Endothelial cell of umbilical vein (primary cell): ENCODE measurements at regions not wholly inside any gene's neighbourhood (a gene's known extent, or its start where the extent isn't known, plus 50 kb on each side); places are given as distances from the start of the nearest gene placed in this dataset.

Experiments used
- BruUV-seq: library from RNA; stranded (reverse); fragments of 400-500 nt; replicated peaks from 2 replicates; lab custom pipeline; 2021; lab: Mats Ljungman, UMichigan
- CTCF ChIA-PET: fragments of 300-600, 350-600 bp; sonication (Branson Sonifier 250); formaldehyde crosslinking; loops from one replicate; lab custom pipeline; 2021; ENCODE audit warnings: antibody characterized with exemption, inconsistent platforms; lab: Charles Lee
- POLR2A ChIA-PET: fragments of 300-600, 350-600 bp; sonication (Branson Sonifier 250); formaldehyde crosslinking; loops from one replicate; lab custom pipeline; 2021; ENCODE audit warnings: antibody characterized with exemption, inconsistent platforms; lab: Charles Lee
- DNase-seq: peaks from one replicate; pipeline ENCODE4 v3.0.0-alpha.2; 2011; ENCODE audit warnings: low read depth, low spot score
- FAIRE-seq: peaks from 2 replicates; lab custom pipeline; 2011; peaks lifted over from hg19 to GRCh38; lab: Jason Lieb, UNC
- H2AFZ ChIP-seq: 2 replicates; pipeline ENCODE4 v1.6.0; 2012; ENCODE audit warnings: low read depth, low read length, control low read depth, inconsistent platforms
- H3K27ac ChIP-seq: 2 replicates; pipeline ENCODE4 v1.5.1; 2011; ENCODE audit warnings: low read depth, mild to moderate bottlenecking, control low read depth, low read length, moderate library complexity; ENCODE audit not compliant: insufficient read depth
- H3K27me3 ChIP-seq, 2 experiments: 2 replicates each; pipeline versions ENCODE4 v1.6.0 to v1.6.1; 2011; ENCODE audit warnings: low read length in 2 of 2, mixed read lengths in 1 of 2; ENCODE audit not compliant: control insufficient read depth in 2 of 2, insufficient read depth in 2 of 2
- H3K36me3 ChIP-seq, 2 experiments: 2 replicates in 1 of 2; 3 replicates in 1 of 2; pipeline ENCODE4 v1.5.1; 2011; ENCODE audit warnings: low read length in 2 of 2, mild to moderate bottlenecking in 1 of 2, moderate library complexity in 1 of 2; ENCODE audit not compliant: control insufficient read depth in 2 of 2, insufficient read depth in 2 of 2; ENCODE audit errors: extremely low read depth in 1 of 2
- H3K4me1 ChIP-seq: 3 replicates; pipeline ENCODE4 v1.5.1; 2011; ENCODE audit warnings: mild to moderate bottlenecking, low read length; ENCODE audit not compliant: control insufficient read depth, insufficient read depth; ENCODE audit errors: extremely low read depth
- H3K4me2 ChIP-seq: 2 replicates; pipeline ENCODE4 v1.6.1; 2011; ENCODE audit warnings: low read length, control low read depth, mixed read lengths; ENCODE audit not compliant: insufficient read depth
- H3K4me3 ChIP-seq, 3 experiments: fragments of 200-600 bp in 1 of 3; sonication (generic), shearing (Covaris generic) in 1 of 3; replicated peaks in 1 of 3; 2 replicates each; pipeline ENCODE4 v1.5.1; 2011 to 2016; ENCODE audit warnings: control low read depth in 3 of 3, low read length in 3 of 3, mild to moderate bottlenecking in 2 of 3, inconsistent platforms in 1 of 3, low read depth in 1 of 3, moderate library complexity in 1 of 3; ENCODE audit not compliant: insufficient read depth in 1 of 3
- H3K79me2 ChIP-seq: 2 replicates; pipeline ENCODE4 v1.6.0; 2012; ENCODE audit warnings: low read length, inconsistent platforms; ENCODE audit not compliant: control insufficient read depth, insufficient read depth
- H3K9ac ChIP-seq: replicated peaks from 2 replicates; pipeline ENCODE3; 2011; ENCODE audit warnings: low read length, control low read depth; ENCODE audit not compliant: insufficient read depth; ENCODE audit errors: extremely low read depth
- H3K9me1 ChIP-seq: replicated peaks from 3 replicates; pipeline ENCODE4 v1.6.0; 2011; ENCODE audit warnings: mild to moderate bottlenecking, low read length; ENCODE audit not compliant: control insufficient read depth, insufficient read depth; ENCODE audit errors: extremely low read depth
- H3K9me3 ChIP-seq: replicated peaks from 2 replicates; pipeline ENCODE4 v1.5.1; 2012; ENCODE audit warnings: low read length, inconsistent platforms; ENCODE audit not compliant: control insufficient read depth, insufficient read depth
- H4K20me1 ChIP-seq: replicated peaks from 2 replicates; pipeline ENCODE3; 2011; ENCODE audit warnings: mild to moderate bottlenecking, low read length; ENCODE audit not compliant: control insufficient read depth, insufficient read depth; ENCODE audit errors: extremely low read depth
- EZH2 ChIP-seq: IDR thresholded peaks from 2 replicates; pipeline ENCODE4 v1.6.1; 2012; ENCODE audit warnings: borderline replicate concordance, low read depth, mild to moderate bottlenecking, moderate library complexity, low read length, inconsistent platforms; ENCODE audit not compliant: severe bottlenecking
- FOS ChIP-seq: IDR thresholded peaks from 2 replicates; pipeline ENCODE4 v1.6.1; 2011; ENCODE audit warnings: mild to moderate bottlenecking, low read length, moderate library complexity, borderline replicate concordance; ENCODE audit not compliant: insufficient read depth
- GATA2 ChIP-seq: IDR thresholded peaks from 2 replicates; pipeline ENCODE4 v1.7.0; 2011; ENCODE audit warnings: low read depth, mild to moderate bottlenecking, moderate library complexity, mixed read lengths, low read length; ENCODE audit not compliant: insufficient read length, insufficient read depth
- JUN ChIP-seq: IDR thresholded peaks from 2 replicates; pipeline ENCODE4 v1.6.1; 2011; ENCODE audit warnings: borderline replicate concordance, low read depth; ENCODE audit not compliant: insufficient read length, insufficient read depth
- MYC ChIP-seq: IDR thresholded peaks from one replicate; pipeline ENCODE4 v1.6.1; 2011; ENCODE audit warnings: mild to moderate bottlenecking, low read depth, low read length
- POLR2A ChIP-seq: IDR thresholded peaks from 2 replicates; pipeline ENCODE4 v1.6.1; 2012; ENCODE audit warnings: low read depth, mild to moderate bottlenecking, control low read depth, low read length
- POLR2AphosphoS5 ChIP-seq: IDR thresholded peaks from 2 replicates; pipeline ENCODE4 v1.6.1; 2012; ENCODE audit warnings: low read depth, mild to moderate bottlenecking, control low read depth, low read length, moderate library complexity; ENCODE audit not compliant: insufficient read depth
- dilution Hi-C: fragments of 300-500 bp; cut with MboI; formaldehyde crosslinking; loops from one replicate; pipeline ENCODE4 v1.15.0; 2019; ENCODE audit warnings: low sequenced_read_pairs; ENCODE audit not compliant: extremely low pct_ligation_motif_present
- intact Hi-C: fragments of 100-400 bp; cut with micrococcal nuclease; formaldehyde crosslinking; loops from one replicate; pipeline ENCODE4 v1.10.0; 2022
- TF ChIP-seq, protein P1 (sequence below): IDR thresholded peaks from 2 replicates; pipeline ENCODE4 v1.6.1; 2011; ENCODE audit not compliant: insufficient read depth, insufficient read length
- TF ChIP-seq, protein P2 (sequence below), 2 donors: IDR thresholded peaks; 1 replicate in 1 of 2; 2 replicates in 1 of 2; pipeline ENCODE4 v1.5.1; 2011; ENCODE audit warnings: low read length in 2 of 2, mild to moderate bottlenecking in 2 of 2, moderate library complexity in 2 of 2, control low read depth in 1 of 2, inconsistent platforms in 1 of 2, low read depth in 1 of 2; ENCODE audit not compliant: insufficient read depth in 1 of 2; ENCODE audit errors: extremely low read depth in 1 of 2

DNA sequence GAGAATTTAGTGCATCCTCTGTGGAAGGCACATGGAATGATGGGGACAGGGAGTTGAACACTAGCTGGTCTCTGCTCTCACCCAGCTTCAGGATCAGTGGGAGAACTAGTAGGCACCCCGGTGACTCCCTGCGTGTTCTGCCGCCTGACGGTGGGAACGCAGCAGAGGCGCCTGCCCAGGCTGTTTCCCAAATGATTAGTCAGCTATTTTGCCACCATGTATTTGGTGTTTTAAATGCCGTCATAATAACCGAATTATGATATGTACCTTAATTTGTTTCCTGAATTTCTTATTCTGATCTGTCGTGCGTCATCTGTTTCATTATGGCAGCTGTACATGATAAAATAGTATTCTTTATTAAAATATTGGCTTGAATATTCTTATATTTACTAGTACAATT is 115.9 kb upstream of the GJB6 start:
- DNase-seq (no peak), FAIRE-seq (no peak)
- no peaks in the 10 kb centered on the region for H4K20me1 ChIP-seq
- H3K4me1 ChIP-seq = no peaks in the 10 kb centered on the region
- ChIA-PET POLR2A (no interaction called here), CTCF (no interaction called here)
- intact Hi-C loops = no loop called here
- no peak overlapping the region for H2AFZ ChIP-seq
- BruUV-seq = no TSS peak
- H3K9me1 ChIP-seq = no peaks in the 10 kb centered on the region
- no peaks in the 10 kb centered on the region for H3K36me3 ChIP-seq
- no peak overlapping the region for H3K27ac ChIP-seq
- no peaks in the 10 kb centered on the region for H3K79me2 ChIP-seq
- H3K27me3 ChIP-seq = no peaks in the 10 kb centered on the region
- TF ChIP-seq MYC (no peak), FOS (no peak), JUN (no peak), POLR2AphosphoS5 (no peak), GATA2 (no peak), POLR2A (no peak), EZH2 (no peak)
- TF ChIP-seq, protein P1, sequence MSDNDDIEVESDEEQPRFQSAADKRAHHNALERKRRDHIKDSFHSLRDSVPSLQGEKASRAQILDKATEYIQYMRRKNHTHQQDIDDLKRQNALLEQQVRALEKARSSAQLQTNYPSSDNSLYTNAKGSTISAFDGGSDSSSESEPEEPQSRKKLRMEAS = no peak
- TF ChIP-seq, protein P2, sequence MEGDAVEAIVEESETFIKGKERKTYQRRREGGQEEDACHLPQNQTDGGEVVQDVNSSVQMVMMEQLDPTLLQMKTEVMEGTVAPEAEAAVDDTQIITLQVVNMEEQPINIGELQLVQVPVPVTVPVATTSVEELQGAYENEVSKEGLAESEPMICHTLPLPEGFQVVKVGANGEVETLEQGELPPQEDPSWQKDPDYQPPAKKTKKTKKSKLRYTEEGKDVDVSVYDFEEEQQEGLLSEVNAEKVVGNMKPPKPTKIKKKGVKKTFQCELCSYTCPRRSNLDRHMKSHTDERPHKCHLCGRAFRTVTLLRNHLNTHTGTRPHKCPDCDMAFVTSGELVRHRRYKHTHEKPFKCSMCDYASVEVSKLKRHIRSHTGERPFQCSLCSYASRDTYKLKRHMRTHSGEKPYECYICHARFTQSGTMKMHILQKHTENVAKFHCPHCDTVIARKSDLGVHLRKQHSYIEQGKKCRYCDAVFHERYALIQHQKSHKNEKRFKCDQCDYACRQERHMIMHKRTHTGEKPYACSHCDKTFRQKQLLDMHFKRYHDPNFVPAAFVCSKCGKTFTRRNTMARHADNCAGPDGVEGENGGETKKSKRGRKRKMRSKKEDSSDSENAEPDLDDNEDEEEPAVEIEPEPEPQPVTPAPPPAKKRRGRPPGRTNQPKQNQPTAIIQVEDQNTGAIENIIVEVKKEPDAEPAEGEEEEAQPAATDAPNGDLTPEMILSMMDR (IDR thresholded peaks at IDR 0.05; ENCODE audit: extremely low read depth in 1 of 2, insufficient read depth in 1 of 2, low read depth in 1 of 2, low read length in 2 of 2) = no peak
- H3K4me2 ChIP-seq = no peak overlapping the region
- H3K9ac ChIP-seq = no peak overlapping the region
- H3K9me3 ChIP-seq = no peaks in the 10 kb centered on the region
- dilution Hi-C loops = no loop called here
- H3K4me3 ChIP-seq = no peak overlapping the region
